GM12892 (cell line): ENCODE measurements at regions not wholly inside any gene's neighbourhood (a gene's known extent, or its start where the extent isn't known, plus 50 kb on each side); places are given as distances from the start of the nearest gene placed in this dataset.

Experiments used
- POLR2A ChIP-seq: IDR thresholded peaks from 2 replicates; pipeline ENCODE4 v1.6.1; 2011; ENCODE audit warnings: low read depth, low read length, control low read depth
- TAF1 ChIP-seq: IDR thresholded peaks from 2 replicates; pipeline ENCODE4 v1.6.1; 2011; ENCODE audit warnings: low read depth, mild to moderate bottlenecking, control low read depth, low read length, borderline replicate concordance

- TF ChIP-seq TAF1 (no peak), POLR2A (no peak)
These were observed 359.9 kb upstream of the EPHA7 start for GRCh38 chr6:93779086-93779841.
